Lower leg skin (tissue), 4 donors: ENCODE measurements at regions not wholly inside any gene's neighbourhood (a gene's known extent, or its start where the extent isn't known, plus 50 kb on each side); places are given as distances from the start of the nearest gene placed in this dataset.

Experiments used
- DNase-seq, 2 donors: peaks; one replicate each; pipeline ENCODE4 v3.0.0-alpha.2; 2019; ENCODE audit warnings: low spot score in 2 of 2
- H3K4me3 ChIP-seq: fragments of 200-600 bp; sonication (generic); 2 replicates; pipeline ENCODE4 v1.5.1; 2017; ENCODE audit warnings: mild to moderate bottlenecking, low read depth; ENCODE audit not compliant: poor library complexity, severe bottlenecking
- POLR2A ChIP-seq, 2 donors: fragments of 450-650 bp; IDR thresholded peaks; one replicate each; pipeline ENCODE4 v1.6.1; 2016 to 2017; ENCODE audit warnings: antibody characterized with exemption in 2 of 2, mild to moderate bottlenecking in 1 of 2, moderate library complexity in 1 of 2
- WGBS, 2 donors: methylation state at CpG; one replicate each; pipeline ENCODE4 v1.1.5; 2018; 5-methylcytosine and 5-hydroxymethylcytosine counted together
- intact Hi-C: fragments of 100-400 bp; cut with DNase I; formaldehyde crosslinking; loops from one replicate; pipeline ENCODE4 v1.15.0; 2023; ENCODE audit warnings: low total_unique reads
- TF ChIP-seq, protein P1 (sequence below), 3 donors: fragments of 450-650 bp; IDR thresholded peaks; one replicate each; pipeline ENCODE4 v1.5.1; 2016; ENCODE audit warnings: antibody characterized with exemption in 3 of 3, mild to moderate bottlenecking in 3 of 3, moderate library complexity in 2 of 3

DNA sequence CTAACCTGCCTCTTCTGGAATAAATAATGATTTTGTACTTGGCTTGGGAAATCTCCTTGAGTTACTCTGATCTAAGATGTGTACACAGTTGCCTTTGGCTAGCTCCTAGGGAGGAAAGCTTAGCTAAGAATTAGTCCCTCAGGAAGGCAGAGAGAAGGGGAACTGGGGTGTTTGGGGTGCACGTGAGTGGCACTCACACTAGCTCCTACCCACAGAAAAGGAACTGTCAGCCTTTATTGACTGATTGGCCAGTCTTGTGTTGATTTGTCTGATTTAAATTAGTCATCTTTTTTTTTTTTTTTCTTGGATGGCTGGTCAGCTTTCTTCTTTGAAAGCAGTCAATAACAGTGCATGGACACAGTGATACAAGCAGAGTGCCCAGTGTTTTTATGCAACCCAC is 107.7 kb downstream of the DMRT2 start:
- 59 to 78% methylated on average over 1 of the region's 1 CpG for WGBS, 2 donors
- intact Hi-C loops, result no loop called here
- no peak for DNase-seq

DNA sequence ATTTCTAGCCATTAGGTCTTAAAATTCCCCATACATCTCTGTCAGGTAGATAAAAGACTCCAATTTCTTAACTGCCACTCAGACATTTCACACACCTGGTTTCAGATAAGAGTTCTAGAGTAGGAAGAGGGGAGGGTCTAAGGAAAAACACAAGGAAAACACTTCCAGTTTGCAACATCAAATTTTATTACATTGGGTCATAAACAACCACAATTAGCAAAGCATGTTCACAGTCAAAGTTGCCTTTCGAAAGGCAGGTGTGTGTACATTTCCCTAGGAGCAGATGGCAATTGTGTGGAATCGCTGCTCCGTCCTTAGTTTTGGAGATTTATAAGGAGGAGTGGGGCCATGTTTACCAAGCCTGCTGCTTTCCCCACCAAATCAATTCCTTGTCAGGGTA is 120.8 kb downstream of the DMRT2 start:
- no peak for DNase-seq
- 73 to 88% methylated on average over 3 of the region's 3 CpGs for WGBS, 2 donors
- TF ChIP-seq, protein P1, sequence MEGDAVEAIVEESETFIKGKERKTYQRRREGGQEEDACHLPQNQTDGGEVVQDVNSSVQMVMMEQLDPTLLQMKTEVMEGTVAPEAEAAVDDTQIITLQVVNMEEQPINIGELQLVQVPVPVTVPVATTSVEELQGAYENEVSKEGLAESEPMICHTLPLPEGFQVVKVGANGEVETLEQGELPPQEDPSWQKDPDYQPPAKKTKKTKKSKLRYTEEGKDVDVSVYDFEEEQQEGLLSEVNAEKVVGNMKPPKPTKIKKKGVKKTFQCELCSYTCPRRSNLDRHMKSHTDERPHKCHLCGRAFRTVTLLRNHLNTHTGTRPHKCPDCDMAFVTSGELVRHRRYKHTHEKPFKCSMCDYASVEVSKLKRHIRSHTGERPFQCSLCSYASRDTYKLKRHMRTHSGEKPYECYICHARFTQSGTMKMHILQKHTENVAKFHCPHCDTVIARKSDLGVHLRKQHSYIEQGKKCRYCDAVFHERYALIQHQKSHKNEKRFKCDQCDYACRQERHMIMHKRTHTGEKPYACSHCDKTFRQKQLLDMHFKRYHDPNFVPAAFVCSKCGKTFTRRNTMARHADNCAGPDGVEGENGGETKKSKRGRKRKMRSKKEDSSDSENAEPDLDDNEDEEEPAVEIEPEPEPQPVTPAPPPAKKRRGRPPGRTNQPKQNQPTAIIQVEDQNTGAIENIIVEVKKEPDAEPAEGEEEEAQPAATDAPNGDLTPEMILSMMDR (IDR thresholded peaks at IDR 0.05), result no peak
- no peak for TF ChIP-seq POLR2A (IDR thresholded peaks at IDR 0.05)
- intact Hi-C loops, result no loop called here
- H3K4me3 ChIP-seq, result no peak overlapping the region

More for the DNA sequence above, 107.7 kb downstream of the DMRT2 start:
- no peak overlapping the region for H3K4me3 ChIP-seq
- TF ChIP-seq, protein P1 (IDR thresholded peaks at IDR 0.05), result no peak
- TF ChIP-seq POLR2A (IDR thresholded peaks at IDR 0.05), result no peak

GRCh38 chr9:1171546-1171945 is 121.4 kb downstream of the DMRT2 start:
- DNase-seq, result no peak
- WGBS, 2 donors, result 45 to 56% methylated on average over 5 of the region's 5 CpGs
- intact Hi-C loops, result no loop called here
- TF ChIP-seq POLR2A (IDR thresholded peaks at IDR 0.05), result no peak
- TF ChIP-seq, protein P1 (IDR thresholded peaks at IDR 0.05), result no peak
- no peak overlapping the region for H3K4me3 ChIP-seq

GRCh38 chr9:1173211-1173610 is 123.1 kb downstream of the DMRT2 start:
- intact Hi-C loops, result no loop called here
- 31 to 41% methylated on average over 3 of the region's 3 CpGs for WGBS, 2 donors

DNA sequence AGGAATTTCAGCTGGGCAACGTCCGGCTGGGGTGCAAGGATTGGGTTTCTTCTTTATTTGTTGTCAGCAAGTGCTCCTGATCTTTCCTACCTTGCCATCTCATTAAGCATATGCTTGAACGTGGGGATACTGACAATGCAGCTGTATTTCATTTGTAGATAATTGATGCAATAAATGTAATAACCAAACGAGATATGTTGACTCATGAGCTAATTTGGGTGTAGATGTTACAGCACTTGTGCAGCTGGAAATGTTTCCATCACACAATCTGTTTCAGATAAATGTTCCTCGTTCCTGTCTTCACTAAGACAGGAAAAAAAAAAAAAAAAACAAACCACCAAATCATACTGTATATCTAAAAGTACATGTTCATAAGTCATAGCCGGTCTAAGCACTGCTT is 123.8 kb downstream of the DMRT2 start:
- no peak for DNase-seq
- WGBS, 2 donors, result 40 to 51% methylated on average over 6 of the region's 6 CpGs
- TF ChIP-seq, protein P1 (IDR thresholded peaks at IDR 0.05), result no peak
- TF ChIP-seq POLR2A (IDR thresholded peaks at IDR 0.05), result no peak

More at GRCh38 chr9:1173211-1173610, 123.1 kb downstream of the DMRT2 start:
- DNase-seq, result no peak
- TF ChIP-seq POLR2A (IDR thresholded peaks at IDR 0.05), result no peak
- TF ChIP-seq, protein P1 (IDR thresholded peaks at IDR 0.05), result no peak
- H3K4me3 ChIP-seq, result no peak overlapping the region

DNA sequence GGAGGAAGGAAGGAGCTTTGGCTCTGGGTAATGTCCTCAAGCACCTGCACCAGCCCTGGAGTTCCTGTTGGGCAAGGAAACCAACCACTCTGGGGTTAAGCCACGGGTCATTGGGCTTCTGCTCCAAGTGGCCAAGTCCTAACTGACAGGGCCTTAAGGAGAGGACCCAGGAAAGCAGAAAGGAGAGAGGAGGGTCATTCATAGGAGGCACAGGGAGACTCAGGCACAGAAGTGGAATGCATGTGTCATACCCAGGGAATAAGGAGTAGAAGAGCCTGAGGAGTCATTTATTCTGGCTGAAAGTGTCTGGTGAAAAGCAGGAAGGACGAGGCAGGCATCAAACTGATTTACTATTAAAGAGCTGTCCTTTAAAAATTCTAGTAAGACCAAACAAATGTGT is 129.2 kb downstream of the DMRT2 start:
- H3K4me3 ChIP-seq, result no peak overlapping the region
- TF ChIP-seq POLR2A (IDR thresholded peaks at IDR 0.05), result no peak
- TF ChIP-seq, protein P1 (IDR thresholded peaks at IDR 0.05), result no peak
- DNase-seq, result no peak
- intact Hi-C loops, result no loop called here
- WGBS, 2 donors, result 31 to 40% methylated on average over 2 of the region's 2 CpGs

More for the DNA sequence above, 123.8 kb downstream of the DMRT2 start:
- intact Hi-C loops, result no loop called here
- no peak overlapping the region for H3K4me3 ChIP-seq
